Fibroblast of skin of scalp (primary cell): ENCODE measurements at regions not wholly inside any gene's neighbourhood (a gene's known extent, or its start where the extent isn't known, plus 50 kb on each side); places are given as distances from the start of the nearest gene placed in this dataset.
"Not testable (repeated sequence)": the region's sequence is repeated elsewhere in the genome, so short reads cannot be mapped to it uniquely, and the experiment has no call there.

Experiments used
- DNase-seq: peaks from one replicate; pipeline ENCODE4 v3.0.0-alpha.2; 2013

DNA sequence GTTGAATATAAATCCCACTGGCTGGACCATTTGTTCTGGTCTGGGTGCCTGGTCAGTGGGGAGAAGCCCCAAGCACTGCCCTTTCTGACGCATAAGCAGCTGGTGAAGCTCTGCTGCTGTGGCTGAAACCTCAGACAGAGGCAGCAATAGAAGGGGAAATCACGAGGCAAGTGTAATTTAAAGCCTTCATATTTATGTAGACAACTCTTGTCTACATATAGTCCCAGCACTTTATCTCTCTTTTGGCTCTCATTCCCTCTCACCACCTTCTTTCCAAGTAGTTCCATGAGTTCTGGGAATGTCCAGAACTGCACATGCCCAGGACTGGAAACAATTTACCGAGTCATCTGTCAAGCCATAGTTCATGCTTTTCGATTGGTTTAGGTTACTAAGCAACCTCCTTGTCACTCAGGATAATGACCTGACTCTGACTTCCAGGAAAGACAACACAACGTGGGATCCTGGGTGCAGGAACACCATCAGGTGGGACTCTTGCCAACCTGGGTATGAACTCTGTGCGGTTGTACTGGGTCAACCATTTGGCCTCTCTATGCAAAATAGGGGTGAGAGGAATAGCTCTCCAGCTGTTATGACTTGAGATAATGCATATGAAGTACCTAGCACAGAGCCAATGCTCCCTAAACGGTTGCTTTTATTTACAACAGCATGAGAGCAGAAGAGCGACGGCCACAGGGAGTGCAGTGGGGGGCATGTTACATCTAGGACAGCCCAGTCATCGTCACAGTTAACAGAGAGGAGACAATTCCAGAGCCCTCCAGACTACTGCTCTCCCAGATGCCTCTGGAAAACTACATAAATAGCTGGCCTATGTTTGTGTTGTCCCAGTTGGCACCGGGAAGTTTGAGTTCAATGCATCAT is 321.9 kb downstream of the FOXO1 start:
- no peak for DNase-seq

- no peak for DNase-seq
Measured at GRCh38 chr13:40345149-40345514, 321.3 kb downstream of the FOXO1 start.

DNA sequence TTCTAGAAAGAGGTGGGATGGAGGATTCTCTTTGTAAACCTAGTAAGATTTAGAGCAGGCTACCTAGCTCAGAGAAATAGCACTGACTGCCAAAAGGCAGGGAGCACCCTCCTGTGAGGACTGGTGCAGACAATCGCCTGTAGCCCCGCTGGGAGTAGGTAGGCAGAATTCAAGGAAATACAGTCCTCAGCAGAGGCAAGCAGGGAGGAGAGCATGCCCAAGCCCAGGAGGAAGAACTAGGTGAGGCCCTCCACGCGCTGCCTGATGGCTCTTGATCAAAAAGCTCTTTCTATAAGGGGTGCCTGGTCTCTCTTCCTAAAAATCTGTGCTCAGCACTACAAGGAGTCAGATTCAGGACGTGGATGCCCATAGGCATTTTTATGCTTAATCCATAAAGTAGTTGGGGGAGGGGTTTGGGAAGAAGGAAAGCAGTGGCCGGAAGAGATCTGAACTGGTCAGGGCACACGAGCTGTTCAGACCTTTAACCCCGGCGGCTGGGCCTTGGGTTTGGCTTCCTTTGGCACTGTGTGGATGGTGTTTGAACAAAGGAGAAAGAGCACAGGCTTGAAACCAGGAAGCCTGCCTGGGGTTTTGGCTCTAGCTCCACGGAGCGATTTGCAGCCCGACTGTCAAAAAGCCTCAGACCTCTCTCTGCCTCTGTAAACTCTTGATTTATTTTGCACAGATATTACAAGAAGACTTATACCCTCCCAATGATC is 320.6 kb downstream of the FOXO1 start:
- no peak for DNase-seq

GRCh38 chr13:40346592-40346991 is 319.8 kb downstream of the FOXO1 start:
- DNase-seq: no peak

GRCh38 chr13:40348096-40348679 is 318.3 kb downstream of the FOXO1 start:
- no peak for DNase-seq

GRCh38 chr13:40350283-40350992 is 316.0 kb downstream of the FOXO1 start:
- no peak for DNase-seq

DNA sequence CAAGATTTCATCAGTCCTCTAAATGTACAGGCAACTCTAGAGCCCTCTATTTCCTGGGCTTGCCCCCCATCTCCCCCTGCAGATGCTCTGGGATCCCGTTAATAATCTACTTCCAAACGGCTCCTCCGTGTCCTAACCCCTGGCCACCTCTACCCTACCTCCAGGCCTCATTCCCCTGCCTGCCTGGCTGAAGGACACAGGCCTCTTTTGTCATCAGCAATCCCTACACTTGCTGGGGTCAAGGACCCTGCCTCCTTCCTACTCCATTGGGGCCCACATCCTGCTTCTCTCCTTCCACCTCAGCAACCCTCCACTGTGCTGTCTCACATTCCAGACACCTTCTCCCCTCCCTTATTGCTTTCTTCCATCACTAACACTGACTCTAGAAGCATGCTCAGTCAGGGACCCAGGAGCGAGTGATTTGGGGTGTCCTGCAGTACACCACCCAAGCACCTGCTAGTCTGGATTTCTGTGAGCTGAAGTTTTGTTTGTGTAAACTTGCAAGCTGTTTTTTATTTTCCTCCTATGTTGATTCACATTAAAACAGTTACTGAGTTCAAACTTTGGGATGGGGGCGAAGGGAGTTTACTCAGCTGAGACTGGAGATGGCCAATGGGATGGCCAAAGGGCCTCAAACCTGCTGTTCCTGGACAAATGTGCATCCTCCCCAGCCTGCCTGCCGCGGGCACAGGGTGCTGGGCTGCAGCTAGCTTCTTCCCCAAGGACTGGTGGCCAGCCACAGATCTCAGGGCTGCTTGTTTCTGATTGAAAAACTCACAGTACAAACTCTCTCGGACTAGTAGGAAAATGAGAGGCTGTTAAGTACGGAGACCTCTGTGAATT is 314.7 kb downstream of the FOXO1 start:
- DNase-seq: no peak

GRCh38 chr13:40352380-40352778 is 314.1 kb downstream of the FOXO1 start:
- DNase-seq: no peak

DNA sequence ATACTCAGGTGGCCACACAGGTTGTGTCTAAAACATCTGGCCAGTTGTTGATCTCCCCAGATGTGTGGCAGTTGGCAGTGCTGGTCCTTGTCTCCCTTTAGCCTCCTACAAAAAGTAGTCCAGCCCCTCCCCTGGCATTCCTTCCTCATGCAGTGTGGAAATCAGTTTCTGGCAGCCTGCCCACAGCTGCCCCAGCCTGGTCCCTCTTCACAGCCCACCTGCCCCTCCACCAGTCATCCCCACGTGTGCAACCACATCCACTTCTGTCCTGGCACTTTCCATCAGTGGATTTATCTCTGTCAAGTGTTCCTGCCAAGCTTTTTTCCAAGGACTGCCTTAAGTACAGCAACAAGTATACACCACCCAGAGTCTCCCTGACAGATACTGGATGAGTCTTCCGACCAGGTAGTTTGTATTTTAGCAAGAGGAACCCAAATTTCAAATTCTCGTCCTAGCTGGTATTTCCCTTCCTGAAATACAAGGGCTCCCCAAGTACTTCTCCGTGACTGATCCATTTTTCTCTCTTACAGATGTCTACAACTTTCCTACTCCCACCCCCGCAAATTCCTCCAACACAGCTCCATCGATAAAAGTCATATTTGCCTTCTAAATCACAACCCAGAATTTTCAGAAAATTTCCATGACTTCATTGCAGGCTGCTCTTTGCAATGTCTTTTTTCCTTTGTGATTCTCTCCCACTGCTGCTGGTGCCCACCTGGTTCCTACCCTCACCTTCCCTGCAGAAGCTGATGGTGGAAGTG is 313.5 kb downstream of the FOXO1 start:
- DNase-seq: no peak

GRCh38 chr13:40355126-40355724 is 311.2 kb downstream of the FOXO1 start:
- no peak for DNase-seq

GRCh38 chr13:40356011-40356410 is 310.4 kb downstream of the FOXO1 start:
- DNase-seq: no peak

GRCh38 chr13:40356458-40356857 is 310.0 kb downstream of the FOXO1 start:
- DNase-seq: not testable (repeated sequence)

DNA sequence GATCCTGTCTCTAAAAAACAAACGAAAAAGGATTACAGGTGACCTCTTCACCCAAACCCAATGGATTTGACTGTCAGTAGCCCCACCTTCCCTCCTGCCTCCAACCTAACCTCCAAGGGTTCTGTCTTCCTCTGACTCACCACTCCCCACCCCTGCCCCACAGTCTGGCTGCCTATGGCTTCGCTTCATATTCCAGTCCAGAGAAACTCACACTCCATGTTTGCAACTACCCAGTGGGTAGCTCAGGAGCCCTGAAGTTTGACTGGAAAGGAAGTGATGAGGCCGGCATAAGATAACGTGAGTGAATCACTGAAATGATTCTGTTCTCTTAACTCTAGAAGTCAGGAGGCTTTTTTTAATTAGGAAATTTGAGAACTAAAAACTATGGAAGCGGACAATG is 303.9 kb downstream of the FOXO1 start:
- no peak for DNase-seq

- DNase-seq: no peak
Measured at GRCh38 chr13:40363653-40364052, 302.8 kb downstream of the FOXO1 start.

DNA sequence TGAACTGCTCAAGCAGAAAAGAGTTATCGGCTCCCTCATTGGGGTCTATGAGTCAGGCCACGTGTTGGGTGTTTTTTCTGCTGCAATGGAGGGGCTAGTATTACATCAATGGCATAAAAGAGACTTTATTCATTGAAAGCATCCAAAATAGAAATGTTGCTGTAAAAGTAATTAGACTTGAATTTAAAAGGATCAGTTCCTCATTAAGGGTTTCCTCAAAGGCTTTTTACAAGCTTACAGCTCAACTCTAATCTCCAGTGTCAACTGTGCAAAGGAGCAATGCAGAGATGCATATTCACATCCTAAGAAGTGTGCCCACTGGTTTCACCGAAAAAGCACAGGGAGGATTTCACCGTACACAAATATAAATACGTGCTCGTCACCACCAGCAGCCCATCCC is 300.3 kb downstream of the FOXO1 start:
- no peak for DNase-seq

GRCh38 chr13:40368127-40368891 is 298.1 kb downstream of the FOXO1 start:
- no peak for DNase-seq

- no peak for DNase-seq
Measured at GRCh38 chr13:40370661-40371060, 295.8 kb downstream of the FOXO1 start.

DNA sequence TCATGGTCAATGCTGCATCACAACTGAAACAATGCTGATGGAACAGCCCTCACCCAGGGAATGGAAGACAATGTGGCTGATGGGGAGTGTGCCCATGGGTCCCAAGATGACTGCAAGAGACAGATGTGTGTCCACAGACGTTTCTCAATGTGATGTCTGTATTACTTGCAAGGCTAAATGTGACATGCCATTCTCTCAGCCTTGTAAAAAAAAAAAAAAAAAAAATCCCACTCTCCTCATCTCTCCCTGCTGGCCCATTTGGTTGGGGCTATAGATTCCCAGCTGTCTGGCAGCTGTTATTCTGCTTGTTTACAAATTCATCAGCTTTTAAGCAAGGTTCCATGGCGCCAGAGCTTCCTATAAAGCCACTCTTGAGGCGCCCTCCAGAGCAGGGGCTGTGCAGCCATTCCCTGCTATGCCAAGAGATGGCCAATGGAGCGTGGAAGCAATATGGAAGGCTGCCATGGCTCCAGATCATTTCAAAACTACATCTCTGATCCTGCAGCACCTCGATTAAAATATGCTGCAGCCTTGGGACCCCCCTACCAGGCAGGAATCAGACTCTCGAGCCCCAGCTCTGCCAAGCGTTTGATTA is 294.8 kb downstream of the FOXO1 start:
- no peak for DNase-seq

DNA sequence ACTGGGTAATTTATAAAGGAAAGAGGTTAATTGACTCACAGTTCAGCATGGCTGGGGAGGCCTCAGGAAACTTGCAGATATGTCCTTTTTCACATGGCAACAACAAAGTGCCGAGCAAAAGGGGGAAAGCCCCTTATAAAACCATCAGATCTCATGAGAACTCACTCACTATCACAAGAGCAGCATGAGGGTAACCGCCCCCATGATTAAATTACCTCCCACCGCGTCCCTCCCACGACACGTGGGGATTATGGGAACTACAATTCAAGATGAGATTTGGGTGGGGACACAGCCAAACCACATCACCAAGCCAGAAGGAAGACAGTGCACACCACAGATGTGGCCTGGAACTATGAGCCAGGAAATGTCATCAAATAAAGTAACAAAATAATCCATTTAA is 292.8 kb downstream of the FOXO1 start:
- DNase-seq: not testable (repeated sequence)
